BLaER1 (cell line): ENCODE measurements at regions not wholly inside any gene's neighbourhood (a gene's known extent, or its start where the extent isn't known, plus 50 kb on each side); places are given as distances from the start of the nearest gene placed in this dataset.

Experiments used
- H3K27ac ChIP-seq: shearing (Covaris generic); formaldehyde crosslinking; 2 replicates; pipeline ENCODE4 v1.8.1; 2022
- H3K27me3 ChIP-seq: shearing (Covaris generic); formaldehyde crosslinking; 2 replicates; pipeline ENCODE4 v1.8.1; 2022
- H3K36me3 ChIP-seq: shearing (Covaris generic); formaldehyde crosslinking; 2 replicates; pipeline ENCODE4 v1.8.1; 2022
- H3K4me1 ChIP-seq: shearing (Covaris generic); formaldehyde crosslinking; 2 replicates; pipeline ENCODE4 v1.8.1; 2022
- H3K4me2 ChIP-seq: shearing (Covaris generic); formaldehyde crosslinking; 2 replicates; pipeline ENCODE4 v1.8.1; 2022
- H3K4me3 ChIP-seq: shearing (Covaris generic); formaldehyde crosslinking; 2 replicates; pipeline ENCODE4 v1.8.1; 2022
- H3K9ac ChIP-seq: shearing (Covaris generic); formaldehyde crosslinking; 2 replicates; pipeline ENCODE4 v1.8.1; 2022
- H3K9me3 ChIP-seq: shearing (Covaris generic); formaldehyde crosslinking; 2 replicates; pipeline ENCODE4 v1.8.1; 2022
- H4K20me1 ChIP-seq: shearing (Covaris generic); formaldehyde crosslinking; 2 replicates; pipeline ENCODE4 v1.8.1; 2022
- Cebpa-rat ChIP-seq: shearing (Covaris generic); IDR thresholded peaks from 2 replicates; pipeline ENCODE4 v1.8.1; 2022

GRCh38 chr14:45361727-45362126 lies 108.7 kb upstream of the MIS18BP1 start:
- no peak overlapping the region for H3K27ac ChIP-seq
- no peak overlapping the region for H3K9ac ChIP-seq
- H3K4me2 ChIP-seq = no peak overlapping the region
- no peak for TF ChIP-seq Cebpa-rat
- no peaks in the 10 kb centered on the region for H3K4me1 ChIP-seq
- H3K36me3 ChIP-seq = no peaks in the 10 kb centered on the region
- no peaks in the 10 kb centered on the region for H4K20me1 ChIP-seq
- H3K4me3 ChIP-seq = no peak overlapping the region
- H3K9me3 ChIP-seq = no peaks in the 10 kb centered on the region
- no peaks in the 10 kb centered on the region for H3K27me3 ChIP-seq

GRCh38 chr14:45359746-45360145 lies 106.7 kb upstream of the MIS18BP1 start:
- H3K27ac ChIP-seq = no peak overlapping the region
- TF ChIP-seq Cebpa-rat = no peak
- no peak overlapping the region for H3K9ac ChIP-seq
- H3K36me3 ChIP-seq = no peaks in the 10 kb centered on the region
- no peaks in the 10 kb centered on the region for H3K9me3 ChIP-seq
- H4K20me1 ChIP-seq = no peaks in the 10 kb centered on the region
- no peaks in the 10 kb centered on the region for H3K27me3 ChIP-seq
- no peaks in the 10 kb centered on the region for H3K4me1 ChIP-seq
- H3K4me2 ChIP-seq = no peak overlapping the region
- no peak overlapping the region for H3K4me3 ChIP-seq

GRCh38 chr14:45332360-45332988 lies 79.5 kb upstream of the MIS18BP1 start:
- no peak overlapping the region for H3K9ac ChIP-seq
- H3K27me3 ChIP-seq = no peaks in the 10 kb centered on the region
- H3K27ac ChIP-seq = no peak overlapping the region
- H3K9me3 ChIP-seq = peaks cover 20% of the 10 kb centered on the region
- no peak overlapping the region for H3K4me2 ChIP-seq
- H3K4me3 ChIP-seq = no peak overlapping the region
- no peaks in the 10 kb centered on the region for H4K20me1 ChIP-seq
- no peak for TF ChIP-seq Cebpa-rat
- H3K36me3 ChIP-seq = no peaks in the 10 kb centered on the region
- no peaks in the 10 kb centered on the region for H3K4me1 ChIP-seq

GRCh38 chr14:45308745-45309397 lies 55.9 kb upstream of the MIS18BP1 start:
- no peak overlapping the region for H3K4me2 ChIP-seq
- no peaks in the 10 kb centered on the region for H3K27me3 ChIP-seq
- H4K20me1 ChIP-seq = no peaks in the 10 kb centered on the region
- no peak overlapping the region for H3K9ac ChIP-seq
- no peak overlapping the region for H3K4me3 ChIP-seq
- H3K36me3 ChIP-seq = no peaks in the 10 kb centered on the region
- H3K27ac ChIP-seq = no peak overlapping the region
- H3K9me3 ChIP-seq = no peaks in the 10 kb centered on the region
- H3K4me1 ChIP-seq = no peaks in the 10 kb centered on the region
- TF ChIP-seq Cebpa-rat = no peak
